HUES6 (cell line): ENCODE measurements at regions not wholly inside any gene's neighbourhood (a gene's known extent, or its start where the extent isn't known, plus 50 kb on each side); places are given as distances from the start of the nearest gene placed in this dataset.
"Not testable (repeated sequence)": the region's sequence is repeated elsewhere in the genome, so short reads cannot be mapped to it uniquely, and the experiment has no call there.

Experiments used
- H3K27ac ChIP-seq: 2 replicates; pipeline ENCODE4 v1.7.0; 2013; ENCODE audit warnings: low read depth, mild to moderate bottlenecking, low read length, inconsistent platforms
- H3K27me3 ChIP-seq: 2 replicates; pipeline ENCODE4 v1.6.1; 2013; ENCODE audit warnings: low read length; ENCODE audit not compliant: control insufficient read depth, insufficient read depth
- H3K36me3 ChIP-seq: 2 replicates; pipeline ENCODE4 v1.6.1; 2013; ENCODE audit warnings: low read length; ENCODE audit not compliant: control insufficient read depth, insufficient read depth
- H3K4me1 ChIP-seq: 2 replicates; pipeline ENCODE4 v1.6.1; 2013; ENCODE audit warnings: low read length; ENCODE audit not compliant: control insufficient read depth, insufficient read depth
- H3K4me3 ChIP-seq: 2 replicates; pipeline ENCODE4 v1.5.1; 2013; ENCODE audit warnings: low read depth, low read length
- H3K9ac ChIP-seq: one replicate; pipeline ENCODE4 v1.6.1; 2013; ENCODE audit warnings: mild to moderate bottlenecking, low read length
- H3K9me3 ChIP-seq: 2 replicates; pipeline ENCODE4 v1.6.1; 2013; ENCODE audit warnings: low read depth, low read length; ENCODE audit not compliant: control insufficient read depth, insufficient read depth

DNA sequence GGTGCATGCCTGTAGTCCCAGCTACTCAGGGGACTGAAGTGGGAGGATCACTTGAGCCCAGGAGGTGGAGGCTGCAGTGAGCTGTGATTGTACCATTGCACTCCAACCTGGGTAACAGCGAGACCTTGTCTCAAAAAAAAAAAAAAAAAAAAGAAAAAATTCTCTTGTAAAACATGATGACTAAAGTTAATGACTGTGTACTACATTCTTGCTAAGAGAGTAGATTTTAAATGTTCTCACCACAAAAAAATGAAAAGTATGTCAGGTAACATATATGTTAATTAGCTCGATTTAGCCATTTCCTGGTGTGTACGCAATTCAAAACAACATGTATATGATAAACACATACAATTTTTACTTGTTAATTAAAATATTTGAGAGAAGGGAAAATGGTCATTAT is 480.7 kb upstream of the RGS6 start:
- peaks cover 2% of the 10 kb centered on the region; the same call in 1 of the 2 replicates for H3K9me3 ChIP-seq
- no peaks in the 10 kb centered on the region for H3K36me3 ChIP-seq
- no peak overlapping the region for H3K4me3 ChIP-seq
- H3K27me3 ChIP-seq = no peaks in the 10 kb centered on the region
- H3K9ac ChIP-seq = no peak overlapping the region
- H3K4me1 ChIP-seq = no peaks in the 10 kb centered on the region
- H3K27ac ChIP-seq = no peak overlapping the region

- Histone ChIP-seq H3K4me1 (no peaks in the 10 kb centered on the region), H3K27ac (no peak overlapping the region)
These were observed 479.7 kb upstream of the RGS6 start for GRCh38 chr14:71452539-71452938.

GRCh38 chr14:71452987-71453386 is 479.2 kb upstream of the RGS6 start:
- Histone ChIP-seq H3K4me1 (no peaks in the 10 kb centered on the region), H3K9me3 (peaks cover 2% of the 10 kb centered on the region; the same call in 1 of the 2 replicates), H3K9ac (no peak overlapping the region), H3K36me3 (no peaks in the 10 kb centered on the region), H3K27ac (no peak overlapping the region), H3K4me3 (no peak overlapping the region), H3K27me3 (no peaks in the 10 kb centered on the region)

More at GRCh38 chr14:71452539-71452938, 479.7 kb upstream of the RGS6 start:
- H3K9me3 ChIP-seq = peaks cover 2% of the 10 kb centered on the region; the same call in 1 of the 2 replicates
- H3K36me3 ChIP-seq = no peaks in the 10 kb centered on the region
- no peak overlapping the region for H3K9ac ChIP-seq
- no peak overlapping the region for H3K4me3 ChIP-seq
- no peaks in the 10 kb centered on the region for H3K27me3 ChIP-seq

DNA sequence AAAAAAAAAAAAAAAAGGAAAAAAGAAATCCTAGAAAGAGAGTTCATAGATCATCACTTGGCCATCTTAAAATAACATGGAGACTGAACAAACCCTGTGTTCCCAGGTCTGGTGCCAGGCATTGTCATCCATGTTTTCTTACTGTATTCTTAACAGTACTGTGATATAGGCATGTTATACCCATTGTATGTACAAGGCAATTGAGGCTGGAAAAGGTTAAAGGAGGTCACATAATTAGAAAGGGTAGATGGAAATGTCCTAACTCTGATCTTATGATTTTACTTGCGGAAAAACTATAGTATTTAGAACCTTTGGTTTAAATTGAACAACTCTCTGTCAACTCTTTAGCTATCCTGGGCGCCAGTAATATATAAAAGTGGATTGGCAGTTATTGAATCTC is 478.2 kb upstream of the RGS6 start:
- Histone ChIP-seq H3K4me3 (no peak overlapping the region), H3K27ac (no peak overlapping the region), H3K9ac (no peak overlapping the region), H3K36me3 (no peaks in the 10 kb centered on the region), H3K9me3 (peaks cover 2% of the 10 kb centered on the region; the same call in 1 of the 2 replicates), H3K27me3 (no peaks in the 10 kb centered on the region), H3K4me1 (no peaks in the 10 kb centered on the region)

GRCh38 chr14:71454513-71455332 is 477.5 kb upstream of the RGS6 start:
- Histone ChIP-seq H3K36me3 (no peaks in the 10 kb centered on the region), H3K4me3 (no peak overlapping the region), H3K9ac (no peak overlapping the region), H3K4me1 (no peaks in the 10 kb centered on the region), H3K9me3 (peaks cover 2% of the 10 kb centered on the region; the same call in 1 of the 2 replicates), H3K27me3 (no peaks in the 10 kb centered on the region), H3K27ac (no peak overlapping the region)

DNA sequence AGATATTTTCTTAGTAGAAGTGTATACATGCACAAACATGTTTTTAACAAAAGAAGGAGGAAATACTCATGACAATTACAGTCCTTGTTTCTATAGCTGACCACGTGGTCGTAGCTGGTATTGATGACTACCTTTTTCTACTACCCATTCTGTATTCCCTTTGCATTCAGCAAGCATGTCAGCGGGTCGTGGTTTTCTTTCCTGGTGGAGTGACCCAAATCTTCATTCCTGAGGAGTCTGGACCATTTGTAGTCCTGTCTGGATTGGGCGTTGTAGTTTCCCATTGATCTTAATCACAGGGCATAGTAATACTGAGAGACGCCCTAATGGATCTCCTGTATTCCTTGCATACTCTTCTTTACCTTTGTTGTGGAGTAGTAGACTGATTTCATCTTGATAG is 472.1 kb upstream of the RGS6 start:
- no peaks in the 10 kb centered on the region for H3K4me1 ChIP-seq
- no peaks in the 10 kb centered on the region for H3K27me3 ChIP-seq
- H3K4me3 ChIP-seq = no peak overlapping the region
- no peak overlapping the region for H3K27ac ChIP-seq
- H3K9me3 ChIP-seq = peaks cover 12% of the 10 kb centered on the region
- no peak overlapping the region for H3K9ac ChIP-seq
- no peaks in the 10 kb centered on the region for H3K36me3 ChIP-seq

GRCh38 chr14:71461617-71462016 is 470.6 kb upstream of the RGS6 start:
- not testable (repeated sequence) for H3K9ac ChIP-seq, H3K27me3 ChIP-seq, H3K4me3 ChIP-seq, H3K4me1 ChIP-seq, H3K36me3 ChIP-seq, H3K27ac ChIP-seq
- peaks cover 12% of the 10 kb centered on the region for H3K9me3 ChIP-seq

DNA sequence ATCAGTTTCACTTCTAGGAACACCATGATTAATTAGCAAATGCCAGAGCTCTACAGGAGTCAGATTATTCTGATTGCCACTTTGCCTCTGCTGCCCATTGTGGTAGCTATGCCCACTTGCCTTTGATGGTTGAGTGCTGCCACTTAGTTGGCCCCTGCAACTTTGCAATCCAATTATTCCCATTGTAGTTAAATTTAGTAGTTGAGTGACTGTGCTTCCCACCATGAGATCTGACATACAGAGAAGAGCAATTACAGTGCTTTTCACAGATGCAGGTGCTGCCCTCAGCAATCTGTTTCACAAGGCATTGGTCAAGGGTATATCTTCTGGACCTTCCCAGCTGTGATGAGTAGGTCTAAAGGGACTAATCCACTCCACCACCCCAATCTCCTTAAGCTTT is 468.4 kb upstream of the RGS6 start:
- no peaks in the 10 kb centered on the region for H3K27me3 ChIP-seq
- H3K9me3 ChIP-seq = peaks cover 12% of the 10 kb centered on the region
- H3K9ac ChIP-seq = no peak overlapping the region
- H3K27ac ChIP-seq = no peak overlapping the region
- no peak overlapping the region for H3K4me3 ChIP-seq
- no peaks in the 10 kb centered on the region for H3K36me3 ChIP-seq
- no peaks in the 10 kb centered on the region for H3K4me1 ChIP-seq

GRCh38 chr14:71464840-71465239 is 467.4 kb upstream of the RGS6 start:
- H3K4me1 ChIP-seq = no peaks in the 10 kb centered on the region
- no peak overlapping the region for H3K27ac ChIP-seq
- no peaks in the 10 kb centered on the region for H3K36me3 ChIP-seq
- H3K9me3 ChIP-seq = peaks cover 12% of the 10 kb centered on the region
- no peak overlapping the region for H3K9ac ChIP-seq
- no peak overlapping the region for H3K4me3 ChIP-seq
- H3K27me3 ChIP-seq = no peaks in the 10 kb centered on the region

DNA sequence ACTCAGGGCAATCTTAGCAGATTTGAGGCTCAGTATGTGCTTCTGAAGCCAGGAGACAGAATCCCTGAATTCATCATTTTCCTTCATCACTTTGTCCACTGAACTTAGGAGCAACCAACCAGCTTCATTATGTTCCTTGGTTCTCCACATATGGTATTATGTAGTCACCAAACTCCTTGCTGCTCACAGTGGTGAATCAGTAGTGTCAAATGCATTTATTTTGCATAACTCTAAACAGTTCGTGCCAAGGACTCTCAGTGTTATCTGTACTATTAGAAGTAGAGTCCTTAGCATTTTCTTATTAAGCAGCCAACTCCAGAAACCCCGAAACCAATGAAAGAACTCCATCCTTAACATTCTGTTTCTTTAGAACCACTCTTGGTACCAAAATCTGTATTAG is 466.9 kb upstream of the RGS6 start:
- Histone ChIP-seq H3K27me3 (no peaks in the 10 kb centered on the region), H3K27ac (no peak overlapping the region), H3K4me1 (no peaks in the 10 kb centered on the region), H3K36me3 (no peaks in the 10 kb centered on the region), H3K9ac (no peak overlapping the region), H3K4me3 (no peak overlapping the region), H3K9me3 (peaks cover 12% of the 10 kb centered on the region)

- Histone ChIP-seq H3K27me3 (no peaks in the 10 kb centered on the region), H3K36me3 (no peaks in the 10 kb centered on the region), H3K9ac (no peak overlapping the region), H3K9me3 (peaks cover 12% of the 10 kb centered on the region), H3K27ac (no peak overlapping the region), H3K4me3 (no peak overlapping the region), H3K4me1 (0 out of 2 replicates have a peak, but pooled peaks cover under 1% of the 10 kb centered on the region)
These were observed 466.0 kb upstream of the RGS6 start for GRCh38 chr14:71466251-71466650.
